Vagina (tissue), 2 donors: ENCODE measurements at regions not wholly inside any gene's neighbourhood (a gene's known extent, or its start where the extent isn't known, plus 50 kb on each side); places are given as distances from the start of the nearest gene placed in this dataset.

Experiments
- DNase-seq, 2 donors: peaks; one replicate each; pipeline ENCODE4 v3.0.0-alpha.2; 2017; ENCODE audit errors: extremely low spot score in 2 of 2
- H3K27ac ChIP-seq: fragments of 200-600 bp; sonication (generic); one replicate; pipeline ENCODE4 v1.5.1; 2019
- H3K27me3 ChIP-seq: fragments of 200-600 bp; sonication (generic); one replicate; pipeline ENCODE4 v1.5.1; 2019
- H3K36me3 ChIP-seq, 2 donors: fragments of 200-600 bp; sonication (generic); one replicate each; pipeline ENCODE4 v1.5.1; 2017 to 2019
- H3K4me1 ChIP-seq: fragments of 200-600 bp; sonication (generic); one replicate; pipeline ENCODE4 v1.5.1; 2019
- H3K4me3 ChIP-seq, 2 donors: fragments of 200-600 bp; sonication (generic); 1 replicate in 1 of 2; 2 replicates in 1 of 2; pipeline ENCODE4 v1.5.1; 2016 to 2019
- H3K9me3 ChIP-seq: fragments of 200-600 bp; sonication (generic); one replicate; pipeline ENCODE4 v1.5.1; 2019
- CTCF ChIP-seq, 3 experiments: fragments of 450-650 bp in 2 of 3; fragments of 200-600 bp in 1 of 3; sonication (generic) in 1 of 3; IDR thresholded peaks; one replicate each; pipeline ENCODE4 v1.5.1; 2017 to 2019; ENCODE audit warnings: antibody characterized with exemption in 3 of 3, mild to moderate bottlenecking in 2 of 3, moderate library complexity in 2 of 3
- POLR2A ChIP-seq, 2 donors: fragments of 450-650 bp; IDR thresholded peaks; one replicate each; pipeline ENCODE4 v1.6.1; 2017; ENCODE audit warnings: antibody characterized with exemption in 2 of 2, mild to moderate bottlenecking in 2 of 2, moderate library complexity in 2 of 2
- POLR2AphosphoS5 ChIP-seq, 2 donors: sonication (generic); formaldehyde crosslinking; IDR thresholded peaks; one replicate each; pipeline ENCODE4 v1.9.0; 2017; ENCODE audit warnings: antibody characterized with exemption in 2 of 2, mild to moderate bottlenecking in 2 of 2, low read depth in 1 of 2; ENCODE audit not compliant: insufficient read depth in 1 of 2
- intact Hi-C: fragments of 100-400 bp; cut with DNase I; formaldehyde crosslinking; loops from one replicate; pipeline ENCODE4 v1.15.1; 2023

- no peaks in the 10 kb centered on the region for H3K36me3 ChIP-seq
- H3K27me3 ChIP-seq, result no peaks in the 10 kb centered on the region
- H3K27ac ChIP-seq, result no peak overlapping the region
- H3K4me1 ChIP-seq, result no peaks in the 10 kb centered on the region
- no peak for TF ChIP-seq POLR2A (IDR thresholded peaks at IDR 0.05)
- no peak for TF ChIP-seq CTCF (IDR thresholded peaks at IDR 0.05)
- no peak for TF ChIP-seq POLR2AphosphoS5 (IDR thresholded peaks at IDR 0.05; ENCODE audit: insufficient read depth in 1 of 2, low read depth in 1 of 2)
- intact Hi-C loops, result no loop called here
- H3K4me3 ChIP-seq, result no peak overlapping the region
- DNase-seq, result peak in 1 of 2 donors; percentile 52
- H3K9me3 ChIP-seq, result no peaks in the 10 kb centered on the region
Measured at GRCh38 chr21:32189688-32190483, 89.0 kb downstream of the MIS18A start.

GRCh38 chr21:32186804-32187203 is 92.0 kb downstream of the MIS18A start:
- Histone ChIP-seq H3K27me3 (no peaks in the 10 kb centered on the region), H3K27ac (no peak overlapping the region), H3K4me1 (no peaks in the 10 kb centered on the region), H3K9me3 (no peaks in the 10 kb centered on the region), H3K4me3 (no peak overlapping the region), H3K36me3 (no peaks in the 10 kb centered on the region)
- no peak for TF ChIP-seq POLR2AphosphoS5 (IDR thresholded peaks at IDR 0.05; ENCODE audit: insufficient read depth in 1 of 2, low read depth in 1 of 2)
- TF ChIP-seq POLR2A (IDR thresholded peaks at IDR 0.05), result no peak
- TF ChIP-seq CTCF (IDR thresholded peaks at IDR 0.05), result no peak
- peak in 1 of 2 donors; percentile 13 for DNase-seq
- intact Hi-C loops, result no loop called here

GRCh38 chr21:32185726-32186125 is 93.1 kb downstream of the MIS18A start:
- H3K27ac ChIP-seq, result no peak overlapping the region
- H3K4me1 ChIP-seq, result no peaks in the 10 kb centered on the region
- H3K9me3 ChIP-seq, result no peaks in the 10 kb centered on the region
- no peaks in the 10 kb centered on the region for H3K36me3 ChIP-seq
- TF ChIP-seq POLR2A (IDR thresholded peaks at IDR 0.05), result no peak
- no peak for TF ChIP-seq POLR2AphosphoS5 (IDR thresholded peaks at IDR 0.05; ENCODE audit: insufficient read depth in 1 of 2, low read depth in 1 of 2)
- TF ChIP-seq CTCF (IDR thresholded peaks at IDR 0.05), result no peak
- intact Hi-C loops, result no loop called here
- peak; percentile 52 to 55 for DNase-seq
- no peaks in the 10 kb centered on the region for H3K27me3 ChIP-seq
- no peak overlapping the region for H3K4me3 ChIP-seq

GRCh38 chr21:32185103-32185502 is 93.7 kb downstream of the MIS18A start:
- no peaks in the 10 kb centered on the region for H3K27me3 ChIP-seq
- intact Hi-C loops, result no loop called here
- no peaks in the 10 kb centered on the region for H3K4me1 ChIP-seq
- H3K27ac ChIP-seq, result no peak overlapping the region
- TF ChIP-seq POLR2A (IDR thresholded peaks at IDR 0.05) (no peak), CTCF (IDR thresholded peaks at IDR 0.05) (no peak), POLR2AphosphoS5 (IDR thresholded peaks at IDR 0.05; ENCODE audit: insufficient read depth in 1 of 2, low read depth in 1 of 2) (no peak)
- DNase-seq, result peak; percentile 65 to 67
- no peak overlapping the region for H3K4me3 ChIP-seq
- no peaks in the 10 kb centered on the region for H3K36me3 ChIP-seq
- H3K9me3 ChIP-seq, result no peaks in the 10 kb centered on the region

GRCh38 chr21:32184485-32184884 is 94.4 kb downstream of the MIS18A start:
- no peak overlapping the region for H3K4me3 ChIP-seq
- DNase-seq, result peak; percentile 58 to 72
- H3K27ac ChIP-seq, result no peak overlapping the region
- H3K4me1 ChIP-seq, result no peaks in the 10 kb centered on the region
- TF ChIP-seq POLR2A (IDR thresholded peaks at IDR 0.05) (no peak), POLR2AphosphoS5 (IDR thresholded peaks at IDR 0.05; ENCODE audit: insufficient read depth in 1 of 2, low read depth in 1 of 2) (no peak), CTCF (IDR thresholded peaks at IDR 0.05) (no peak)
- no peaks in the 10 kb centered on the region for H3K9me3 ChIP-seq
- intact Hi-C loops, result no loop called here
- no peaks in the 10 kb centered on the region for H3K27me3 ChIP-seq
- no peaks in the 10 kb centered on the region for H3K36me3 ChIP-seq
